Ishikawa (cell line): ENCODE measurements at regions not wholly inside any gene's neighbourhood (a gene's known extent, or its start where the extent isn't known, plus 50 kb on each side); places are given as distances from the start of the nearest gene placed in this dataset.

Experiments
- CEBPB ChIP-seq: IDR thresholded peaks from 2 replicates; pipeline ENCODE4 v1.6.1; 2012
- CREB1 ChIP-seq: IDR thresholded peaks from 2 replicates; pipeline ENCODE4 v1.6.1; 2012; ENCODE audit warnings: low read depth
- EGR1 ChIP-seq: IDR thresholded peaks from 2 replicates; pipeline ENCODE4 v1.6.1; 2012
- EP300 ChIP-seq: IDR thresholded peaks from 2 replicates; pipeline ENCODE4 v1.6.1; 2012; ENCODE audit warnings: borderline replicate concordance
- FOXM1 ChIP-seq: IDR thresholded peaks from 2 replicates; pipeline ENCODE4 v1.6.1; 2012; ENCODE audit warnings: low read depth, borderline replicate concordance
- MAX ChIP-seq: IDR thresholded peaks from 2 replicates; pipeline ENCODE4 v1.6.1; 2012
- NFIC ChIP-seq: IDR thresholded peaks from 2 replicates; pipeline ENCODE4 v1.6.1; 2012
- RAD21 ChIP-seq: IDR thresholded peaks from 2 replicates; pipeline ENCODE4 v1.6.1; 2012; ENCODE audit warnings: low read depth
- REST ChIP-seq: IDR thresholded peaks from 2 replicates; pipeline ENCODE4 v1.6.1; 2012; ENCODE audit warnings: low read depth, mild to moderate bottlenecking
- TAF1 ChIP-seq: IDR thresholded peaks from 2 replicates; pipeline ENCODE4 v1.6.1; 2012; ENCODE audit warnings: low read depth, mild to moderate bottlenecking
- TCF12 ChIP-seq: IDR thresholded peaks from 2 replicates; pipeline ENCODE4 v1.6.1; 2012; ENCODE audit warnings: low read depth
- TEAD4 ChIP-seq: IDR thresholded peaks from 2 replicates; pipeline ENCODE4 v1.6.1; 2012
- USF1 ChIP-seq: IDR thresholded peaks from 2 replicates; pipeline ENCODE4 v1.6.1; 2012
- YY1 ChIP-seq: IDR thresholded peaks from 2 replicates; pipeline ENCODE4 v1.6.1; 2012; ENCODE audit warnings: low read depth
- ZBTB7A ChIP-seq: IDR thresholded peaks from 2 replicates; pipeline ENCODE4 v1.6.1; 2012; ENCODE audit warnings: low read depth

- TF ChIP-seq TEAD4 (no peak), EP300 (no peak), TAF1 (no peak), MAX (no peak), NFIC (no peak), CREB1 (no peak), TCF12 (no peak), EGR1 (no peak), CEBPB (no peak), USF1 (no peak), YY1 (no peak), RAD21 (no peak)
Observed at GRCh38 chr9:119003882-119004617, 365.2 kb downstream of the BRINP1 start.

- TF ChIP-seq YY1 (no peak), EP300 (peak; percentile 94), FOXM1 (peak; percentile 81), NFIC (peak; percentile 99), CEBPB (peak; percentile 99), TEAD4 (peak; percentile 93), TAF1 (no peak), EGR1 (no peak), ZBTB7A (no peak), REST (no peak), CREB1 (no peak), RAD21 (peak; percentile 16; the same call in 1 of the 2 replicates), TCF12 (peak; percentile 94), USF1 (no peak), MAX (0 out of 2 replicates have a peak, but pooled peaks have one; percentile 41)
Observed at GRCh38 chr9:119004618-119004990, 364.6 kb downstream of the BRINP1 start.

- TF ChIP-seq TCF12 (no peak), TEAD4 (peak; percentile 74)
Observed at GRCh38 chr9:119005162-119005561, 364.1 kb downstream of the BRINP1 start.

GRCh38 chr9:119009249-119009648 lies 360.0 kb downstream of the BRINP1 start:
- TF ChIP-seq MAX (no peak), CREB1 (0 out of 2 replicates have a peak, but pooled peaks have one; percentile 20), EP300 (peak; percentile 61; the same call in 1 of the 2 replicates), RAD21 (no peak), EGR1 (no peak), USF1 (no peak), TAF1 (no peak), TCF12 (peak; percentile 67), CEBPB (no peak), ZBTB7A (no peak), NFIC (peak; percentile 70), TEAD4 (peak; percentile 43; the same call in 1 of the 2 replicates), YY1 (no peak), FOXM1 (no peak), REST (no peak)

GRCh38 chr9:119020284-119020683 lies 349.0 kb downstream of the BRINP1 start:
- TF ChIP-seq FOXM1: no peak
- no peak for TF ChIP-seq TCF12
- TF ChIP-seq NFIC: no peak
- no peak for TF ChIP-seq USF1
- no peak for TF ChIP-seq RAD21
- no peak for TF ChIP-seq EP300
- TF ChIP-seq CEBPB: no peak
- no peak for TF ChIP-seq ZBTB7A
- TF ChIP-seq REST: no peak
- TF ChIP-seq CREB1: no peak
- no peak for TF ChIP-seq TAF1
- TF ChIP-seq TEAD4: no peak
- no peak for TF ChIP-seq EGR1
- no peak for TF ChIP-seq MAX
- no peak for TF ChIP-seq YY1
